ENCODE measurements at regions not wholly inside any gene's neighbourhood (a gene's known extent, or its start where the extent isn't known, plus 50 kb on each side); places are given as distances from the start of the nearest gene placed in this dataset.
"Not testable (repeated sequence)": the region's sequence is repeated elsewhere in the genome, so short reads cannot be mapped to it uniquely, and the experiment has no call there.

DNA sequence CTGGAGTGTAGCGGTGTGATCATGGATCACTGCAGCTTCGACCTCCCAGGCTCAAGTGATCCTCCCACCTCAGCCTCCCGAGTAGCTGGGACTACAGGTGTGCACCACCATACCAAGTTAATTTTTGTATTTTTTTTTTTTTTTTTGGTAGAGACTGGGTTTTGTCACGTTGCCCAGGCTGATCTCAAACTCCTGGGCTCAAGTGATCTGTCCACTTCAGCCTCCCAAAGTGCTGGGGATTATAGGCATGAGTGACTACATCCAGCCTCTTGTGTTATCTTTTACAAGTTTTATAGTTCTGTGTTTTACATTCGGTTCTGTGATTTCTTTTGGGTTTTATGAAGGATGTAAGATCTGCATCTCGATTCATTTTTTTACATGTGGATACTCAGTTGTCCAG, 52.0 kb upstream of the KCNK2 start:
- H3K4me1 ChIP-seq (replicated peaks in 1 of 4; ENCODE audit: control insufficient read depth in 3 of 4, insufficient read depth in 4 of 4, low read length in 3 of 4); H2BK20ac ChIP-seq (ENCODE audit: low read length); H2BK120ac ChIP-seq (replicated peaks; ENCODE audit: low read depth, low read length); H4K91ac ChIP-seq (replicated peaks; ENCODE audit: insufficient read length, low read length); H3K9me3 ChIP-seq (ENCODE audit: insufficient read depth in 2 of 2, low read depth in 1 of 2, low read length in 1 of 2); H2BK12ac ChIP-seq (ENCODE audit: low read depth, low read length); H2AK5ac ChIP-seq (ENCODE audit: low read depth, low read length); H3K27me3 ChIP-seq (replicated peaks in 1 of 4; ENCODE audit: control insufficient read depth in 3 of 4, extremely low read depth in 1 of 4, insufficient read depth in 3 of 4, low read length in 3 of 4); H2AFZ ChIP-seq (ENCODE audit: low read length); H3K4me2 ChIP-seq (ENCODE audit: insufficient read depth in 1 of 2, low read depth in 2 of 2, low read length in 2 of 2); H3K36me3 ChIP-seq (ENCODE audit: control insufficient read depth in 2 of 4, insufficient read depth in 4 of 4, low read length in 3 of 4); H3K18ac ChIP-seq (ENCODE audit: extremely low read depth, low read length); H3K4me3 ChIP-seq (ENCODE audit: extremely low read depth in 1 of 4, insufficient read depth in 2 of 4, low read depth in 3 of 4, low read length in 4 of 4); H3K23me2 ChIP-seq (ENCODE audit: low read depth, low read length); H3K14ac ChIP-seq (ENCODE audit: insufficient read length); H3K79me2 ChIP-seq (ENCODE audit: control insufficient read depth in 1 of 2, insufficient read depth in 2 of 2, low read length in 2 of 2); H3K79me1 ChIP-seq (ENCODE audit: low read depth, low read length); DNase-seq (ENCODE audit: low read depth in 1 of 2, low spot score in 2 of 2); H3K56ac ChIP-seq (replicated peaks; ENCODE audit: insufficient read length, low read depth, low read length); CTCF ChIA-PET (ENCODE audit: partially characterized antibody); H4K5ac ChIP-seq (ENCODE audit: insufficient read length, low read depth, low read length); H2BK15ac ChIP-seq (ENCODE audit: low read length); FAIRE-seq; H3K4ac ChIP-seq (replicated peaks; ENCODE audit: insufficient read length, low read depth, low read length); H3K23ac ChIP-seq (ENCODE audit: insufficient read length); H4K20me1 ChIP-seq (replicated peaks in 1 of 2; ENCODE audit: control insufficient read depth in 1 of 2, insufficient read depth in 2 of 2, low read length in 2 of 2); POLR2A ChIA-PET (ENCODE audit: partially characterized antibody); H3K9ac ChIP-seq (replicated peaks in 1 of 4; ENCODE audit: extremely low read depth in 1 of 4, low read depth in 3 of 4, low read length in 3 of 4); H3K27ac ChIP-seq (ENCODE audit: low read depth, low read length); H4K8ac ChIP-seq (ENCODE audit: extremely low read depth, insufficient read depth, low read length); H2BK5ac ChIP-seq (ENCODE audit: low read depth, low read length): not testable (repeated sequence)
- WGBS, 2 experiments (ENCODE audit: extremely low coverage in 1 of 2, insufficient coverage in 1 of 2, insufficient read length in 1 of 2, insufficient replicate concordance in 2 of 2, low coverage in 1 of 2, low lambda C conversion rate in 2 of 2, missing lambda C conversion rate in 1 of 2) = 96% methylated on average over 6 of the region's 6 CpGs; no CpG with 5 or more reads in 1 of the 2 experiments
